ENCODE measurements at regions not wholly inside any gene's neighbourhood (a gene's known extent, or its start where the extent isn't known, plus 50 kb on each side); places are given as distances from the start of the nearest gene placed in this dataset.

GRCh38 chr5:106521701-106522100, 1149.0 kb downstream of the EFNA5 start:
- no peak for TF ChIP-seq CTCF (IDR thresholded peaks at IDR 0.05; ENCODE audit: low read depth, low read length, missing control alignments)
- no peak overlapping the region for H3K4me3 ChIP-seq (ENCODE audit: low read depth, low read length)
- DNase-seq (ENCODE audit: low read depth), result peak; percentile 76
- in situ Hi-C loops (cut with HindIII; ENCODE audit: low sequenced_read_pairs), result no loop called here

DNA sequence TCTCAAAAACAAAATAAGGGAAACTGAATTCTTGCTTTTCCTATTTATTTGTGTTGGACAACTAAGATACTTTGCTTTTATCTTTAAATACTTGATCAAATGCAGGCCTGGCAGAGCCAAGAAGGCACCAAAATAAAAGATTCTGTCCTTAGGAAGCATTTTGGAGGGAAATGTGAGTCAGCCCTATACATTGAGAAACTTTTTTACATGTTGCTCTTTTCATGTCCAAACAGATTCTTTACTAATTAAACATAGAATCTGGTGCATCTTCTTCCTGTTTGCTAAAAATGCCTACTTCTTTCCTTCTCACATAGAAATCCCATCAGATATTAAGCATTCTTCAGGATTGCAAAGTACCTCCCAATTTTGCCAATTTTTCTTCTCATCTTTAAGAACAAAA, 1160.4 kb downstream of the EFNA5 start:
- H3K4me3 ChIP-seq (ENCODE audit: low read depth, low read length), result no peak overlapping the region
- TF ChIP-seq CTCF (IDR thresholded peaks at IDR 0.05; ENCODE audit: low read depth, low read length, missing control alignments), result no peak
- in situ Hi-C loops (cut with HindIII; ENCODE audit: low sequenced_read_pairs), result no loop called here
- DNase-seq (ENCODE audit: low read depth), result no peak

DNA sequence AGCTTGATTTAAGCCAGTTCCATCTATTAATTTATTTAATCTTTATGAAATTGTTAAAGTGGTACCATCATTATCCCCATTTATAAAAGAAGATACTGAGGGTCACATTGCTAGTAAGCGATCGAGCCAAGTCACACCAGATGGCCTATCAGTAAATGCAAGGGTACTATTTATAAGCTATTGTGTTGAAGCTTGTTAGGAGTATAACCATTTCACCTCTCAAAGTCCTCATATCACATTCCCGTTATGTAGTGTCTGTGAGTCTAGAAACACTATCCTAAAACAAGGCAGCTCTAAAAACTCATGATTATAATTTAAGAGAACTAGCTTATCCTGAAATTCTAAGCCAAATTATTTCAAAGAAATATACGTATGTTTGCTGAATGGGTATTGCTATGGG, 1161.8 kb downstream of the EFNA5 start:
- DNase-seq (ENCODE audit: low read depth), result no peak
- in situ Hi-C loops (cut with HindIII; ENCODE audit: low sequenced_read_pairs), result no loop called here
- TF ChIP-seq CTCF (IDR thresholded peaks at IDR 0.05; ENCODE audit: low read depth, low read length, missing control alignments), result no peak
- no peak overlapping the region for H3K4me3 ChIP-seq (ENCODE audit: low read depth, low read length)

GRCh38 chr5:106493910-106494309, 1176.8 kb downstream of the EFNA5 start:
- in situ Hi-C loops (cut with HindIII; ENCODE audit: low sequenced_read_pairs), result no loop called here

DNA sequence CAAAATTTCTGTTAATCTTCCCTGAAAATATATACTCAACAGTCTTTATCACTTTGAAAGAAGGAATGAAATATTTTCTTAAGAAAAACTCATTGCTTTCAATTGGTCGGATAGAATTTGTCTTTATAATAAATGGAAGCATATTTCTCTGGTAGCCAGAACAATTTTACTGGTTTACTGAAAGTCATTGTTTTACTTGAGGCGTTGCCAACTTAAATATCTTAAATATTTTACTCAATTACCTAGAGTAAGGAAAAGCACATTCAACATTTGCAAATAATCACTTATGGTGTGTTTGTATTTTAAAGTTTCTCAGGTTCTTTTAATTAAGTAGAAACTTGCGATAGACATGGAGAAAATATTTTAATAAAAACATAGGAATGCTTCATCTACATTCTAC, 1181.7 kb downstream of the EFNA5 start:
- DNase-seq (ENCODE audit: low read depth), result peak; percentile 11
- no peak for TF ChIP-seq CTCF (IDR thresholded peaks at IDR 0.05; ENCODE audit: low read depth, low read length, missing control alignments)
- in situ Hi-C loops (cut with HindIII; ENCODE audit: low sequenced_read_pairs), result no loop called here
- H3K4me3 ChIP-seq (ENCODE audit: low read depth, low read length), result no peak overlapping the region

More at GRCh38 chr5:106493910-106494309, 1176.8 kb downstream of the EFNA5 start:
- no peak for DNase-seq (ENCODE audit: low read depth)
- no peak overlapping the region for H3K4me3 ChIP-seq (ENCODE audit: low read depth, low read length)
- no peak for TF ChIP-seq CTCF (IDR thresholded peaks at IDR 0.05; ENCODE audit: low read depth, low read length, missing control alignments)

DNA sequence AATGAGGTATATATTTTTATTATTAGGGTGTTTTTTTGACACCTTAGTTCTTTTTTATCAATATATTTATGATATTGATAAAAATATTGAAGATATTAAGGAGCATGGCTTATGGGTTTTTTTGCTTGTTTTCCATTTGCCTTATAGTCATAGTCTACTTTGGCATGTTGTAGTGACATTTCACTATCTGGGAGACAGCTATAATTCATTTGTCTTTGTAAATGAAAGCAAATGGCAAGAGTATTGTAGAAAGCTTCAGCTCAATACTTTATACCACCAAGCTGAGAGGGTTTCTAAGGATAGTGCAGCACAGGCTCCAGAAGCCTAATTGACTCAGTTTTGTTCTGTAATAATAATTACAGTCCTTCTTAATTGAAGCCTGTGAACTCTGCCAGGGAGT, 1182.3 kb downstream of the EFNA5 start:
- DNase-seq (ENCODE audit: low read depth), result no peak
- H3K4me3 ChIP-seq (ENCODE audit: low read depth, low read length), result no peak overlapping the region
- in situ Hi-C loops (cut with HindIII; ENCODE audit: low sequenced_read_pairs), result no loop called here
- TF ChIP-seq CTCF (IDR thresholded peaks at IDR 0.05; ENCODE audit: low read depth, low read length, missing control alignments), result no peak

GRCh38 chr5:106481374-106481773, 1189.4 kb downstream of the EFNA5 start:
- no peak for DNase-seq (ENCODE audit: low read depth)
- H3K4me3 ChIP-seq (ENCODE audit: low read depth, low read length), result no peak overlapping the region
- in situ Hi-C loops (cut with HindIII; ENCODE audit: low sequenced_read_pairs), result no loop called here
- TF ChIP-seq CTCF (IDR thresholded peaks at IDR 0.05; ENCODE audit: low read depth, low read length, missing control alignments), result no peak
